WERI-Rb-1 (cell line): ENCODE measurements at regions not wholly inside any gene's neighbourhood (a gene's known extent, or its start where the extent isn't known, plus 50 kb on each side); places are given as distances from the start of the nearest gene placed in this dataset.

Source experiments
- DNase-seq: peaks from one replicate; pipeline ENCODE4 v3.0.0-alpha.2; 2020
- H3K27ac ChIP-seq: fragments of 250-450 bp; sonication (Bioruptor Pico); 2 replicates; pipeline ENCODE4 v1.5.1; 2020; ENCODE audit warnings: mild to moderate bottlenecking, moderate library complexity
- H3K27me3 ChIP-seq: fragments of 250-450 bp; sonication (Bioruptor Pico); 2 replicates; pipeline ENCODE4 v1.5.1; 2021; ENCODE audit warnings: mild to moderate bottlenecking, low read depth, moderate library complexity; ENCODE audit not compliant: insufficient read depth, severe bottlenecking
- H3K36me3 ChIP-seq: fragments of 250-450 bp; sonication (Bioruptor Pico); 2 replicates; pipeline ENCODE4 v1.5.1; 2020; ENCODE audit warnings: mild to moderate bottlenecking, moderate library complexity
- H3K4me3 ChIP-seq: 2 replicates; pipeline ENCODE4 v1.5.1; 2011; ENCODE audit warnings: low read depth, mild to moderate bottlenecking, control low read depth, low read length
- H3K9me3 ChIP-seq: fragments of 250-450 bp; sonication (Bioruptor Pico); 2 replicates; pipeline ENCODE4 v1.5.1; 2021; ENCODE audit warnings: mild to moderate bottlenecking, moderate library complexity; ENCODE audit not compliant: severe bottlenecking
- TF ChIP-seq, protein P1 (sequence below): IDR thresholded peaks from 2 replicates; pipeline ENCODE4 v1.5.1; 2011; ENCODE audit warnings: low read depth, mild to moderate bottlenecking, control low read depth, inconsistent platforms, low read length

DNA sequence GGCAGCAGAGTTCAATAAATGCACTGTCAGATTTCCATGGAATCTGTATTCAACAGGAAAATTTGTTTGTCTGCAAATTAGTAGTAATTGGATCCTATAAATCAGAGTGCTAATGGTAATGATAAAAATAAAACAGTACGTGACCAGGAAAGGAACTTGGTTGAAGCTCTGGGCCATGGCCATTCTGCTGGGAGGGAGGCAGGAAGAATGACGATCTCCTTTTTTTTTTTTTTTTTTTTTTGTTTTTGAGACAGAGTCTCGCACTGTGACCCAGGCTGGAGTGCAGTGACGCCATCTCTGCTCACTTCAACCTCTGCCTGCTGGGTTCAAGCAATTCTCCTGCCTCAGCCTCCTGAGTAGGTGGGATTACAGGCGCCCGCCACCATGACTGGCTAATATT, 94.8 kb upstream of the SEC11C start:
- Histone ChIP-seq H3K36me3 (no peaks in the 10 kb centered on the region), H3K27me3 (no peaks in the 10 kb centered on the region), H3K9me3 (no peaks in the 10 kb centered on the region), H3K4me3 (no peak overlapping the region), H3K27ac (no peak overlapping the region)
- DNase-seq: no peak
- TF ChIP-seq, protein P1, sequence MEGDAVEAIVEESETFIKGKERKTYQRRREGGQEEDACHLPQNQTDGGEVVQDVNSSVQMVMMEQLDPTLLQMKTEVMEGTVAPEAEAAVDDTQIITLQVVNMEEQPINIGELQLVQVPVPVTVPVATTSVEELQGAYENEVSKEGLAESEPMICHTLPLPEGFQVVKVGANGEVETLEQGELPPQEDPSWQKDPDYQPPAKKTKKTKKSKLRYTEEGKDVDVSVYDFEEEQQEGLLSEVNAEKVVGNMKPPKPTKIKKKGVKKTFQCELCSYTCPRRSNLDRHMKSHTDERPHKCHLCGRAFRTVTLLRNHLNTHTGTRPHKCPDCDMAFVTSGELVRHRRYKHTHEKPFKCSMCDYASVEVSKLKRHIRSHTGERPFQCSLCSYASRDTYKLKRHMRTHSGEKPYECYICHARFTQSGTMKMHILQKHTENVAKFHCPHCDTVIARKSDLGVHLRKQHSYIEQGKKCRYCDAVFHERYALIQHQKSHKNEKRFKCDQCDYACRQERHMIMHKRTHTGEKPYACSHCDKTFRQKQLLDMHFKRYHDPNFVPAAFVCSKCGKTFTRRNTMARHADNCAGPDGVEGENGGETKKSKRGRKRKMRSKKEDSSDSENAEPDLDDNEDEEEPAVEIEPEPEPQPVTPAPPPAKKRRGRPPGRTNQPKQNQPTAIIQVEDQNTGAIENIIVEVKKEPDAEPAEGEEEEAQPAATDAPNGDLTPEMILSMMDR: no peak

DNA sequence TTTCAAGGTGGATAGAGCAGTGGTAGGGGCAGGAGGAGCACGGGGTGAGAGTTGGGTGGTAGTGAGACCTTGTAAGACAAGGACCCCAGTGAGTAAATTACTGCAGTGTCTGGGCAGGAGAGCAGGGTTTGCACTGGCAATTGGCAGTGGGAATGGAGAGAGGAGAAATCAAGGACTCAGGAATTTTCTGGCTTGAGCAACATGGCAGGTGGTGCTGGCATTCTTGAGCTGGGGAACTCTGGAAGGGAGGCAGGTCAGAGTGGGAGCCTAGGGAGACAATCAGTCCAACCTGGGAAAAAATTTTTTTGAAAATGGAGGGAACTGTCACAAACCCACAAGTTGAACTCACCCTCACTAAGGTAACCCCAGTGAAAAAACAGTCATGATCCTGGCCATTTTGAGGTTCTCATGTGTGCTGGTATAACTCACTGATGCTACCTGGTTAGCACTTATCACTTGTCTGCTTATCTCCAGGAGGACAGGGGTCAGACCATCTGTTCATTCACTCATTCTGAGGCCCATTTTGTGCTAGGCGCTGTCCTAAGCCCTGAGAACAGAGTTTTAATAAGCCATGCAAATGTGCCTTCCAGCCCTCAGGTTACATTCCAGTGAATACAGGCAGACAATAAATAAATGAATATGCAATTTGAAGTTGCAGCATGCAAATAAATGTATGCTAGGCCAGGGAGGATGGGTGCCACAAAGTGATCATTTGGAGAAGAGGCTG, 92.2 kb upstream of the SEC11C start:
- peak; percentile 53 for DNase-seq
- peak overlapping the region; percentile 46 for H3K27ac ChIP-seq
- no peak overlapping the region for H3K4me3 ChIP-seq
- no peaks in the 10 kb centered on the region for H3K9me3 ChIP-seq
- no peaks in the 10 kb centered on the region for H3K27me3 ChIP-seq
- TF ChIP-seq, protein P1: no peak
- H3K36me3 ChIP-seq: no peaks in the 10 kb centered on the region

DNA sequence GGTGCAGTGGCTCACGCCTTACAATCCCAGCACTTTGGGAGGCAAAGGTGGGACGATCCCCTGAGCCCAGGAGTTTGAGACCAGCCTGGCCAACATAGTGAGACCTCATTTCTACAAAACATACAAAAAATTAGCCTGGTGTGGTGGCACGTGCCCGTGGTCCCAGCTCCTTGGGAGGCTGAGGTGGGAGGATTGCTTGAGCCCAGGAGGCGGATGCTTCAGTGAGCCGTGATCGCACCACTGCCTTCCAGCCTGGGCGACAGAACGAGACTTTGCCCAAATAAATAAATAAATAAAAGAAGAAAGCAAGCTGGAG, 91.7 kb upstream of the SEC11C start:
- Histone ChIP-seq H3K27me3 (no peaks in the 10 kb centered on the region), H3K36me3 (no peaks in the 10 kb centered on the region), H3K9me3 (no peaks in the 10 kb centered on the region), H3K27ac (peak overlapping the region; percentile 46), H3K4me3 (no peak overlapping the region)
- TF ChIP-seq, protein P1: no peak
- DNase-seq: no peak

DNA sequence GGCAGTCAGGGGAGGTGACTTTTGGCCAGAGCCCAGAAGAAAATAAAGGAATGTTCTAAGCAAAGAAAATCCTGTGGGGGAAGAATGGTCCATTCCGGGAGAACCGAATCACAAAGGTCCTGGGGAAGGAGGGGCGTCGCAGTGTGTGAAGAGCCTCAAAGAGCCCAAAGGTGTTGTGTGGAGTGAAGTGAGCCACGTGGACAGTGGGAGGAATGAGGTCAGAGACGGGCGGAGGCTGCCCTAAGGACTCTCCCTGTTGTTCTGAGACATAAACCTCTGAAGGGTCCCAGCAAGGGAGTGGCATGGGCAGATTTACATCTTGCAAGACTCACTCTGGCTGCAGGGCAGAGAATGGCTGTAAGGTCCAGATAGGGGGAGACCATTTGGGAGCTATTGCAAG, 91.3 kb upstream of the SEC11C start:
- peak; percentile 30 for DNase-seq
- TF ChIP-seq, protein P1: no peak

DNA sequence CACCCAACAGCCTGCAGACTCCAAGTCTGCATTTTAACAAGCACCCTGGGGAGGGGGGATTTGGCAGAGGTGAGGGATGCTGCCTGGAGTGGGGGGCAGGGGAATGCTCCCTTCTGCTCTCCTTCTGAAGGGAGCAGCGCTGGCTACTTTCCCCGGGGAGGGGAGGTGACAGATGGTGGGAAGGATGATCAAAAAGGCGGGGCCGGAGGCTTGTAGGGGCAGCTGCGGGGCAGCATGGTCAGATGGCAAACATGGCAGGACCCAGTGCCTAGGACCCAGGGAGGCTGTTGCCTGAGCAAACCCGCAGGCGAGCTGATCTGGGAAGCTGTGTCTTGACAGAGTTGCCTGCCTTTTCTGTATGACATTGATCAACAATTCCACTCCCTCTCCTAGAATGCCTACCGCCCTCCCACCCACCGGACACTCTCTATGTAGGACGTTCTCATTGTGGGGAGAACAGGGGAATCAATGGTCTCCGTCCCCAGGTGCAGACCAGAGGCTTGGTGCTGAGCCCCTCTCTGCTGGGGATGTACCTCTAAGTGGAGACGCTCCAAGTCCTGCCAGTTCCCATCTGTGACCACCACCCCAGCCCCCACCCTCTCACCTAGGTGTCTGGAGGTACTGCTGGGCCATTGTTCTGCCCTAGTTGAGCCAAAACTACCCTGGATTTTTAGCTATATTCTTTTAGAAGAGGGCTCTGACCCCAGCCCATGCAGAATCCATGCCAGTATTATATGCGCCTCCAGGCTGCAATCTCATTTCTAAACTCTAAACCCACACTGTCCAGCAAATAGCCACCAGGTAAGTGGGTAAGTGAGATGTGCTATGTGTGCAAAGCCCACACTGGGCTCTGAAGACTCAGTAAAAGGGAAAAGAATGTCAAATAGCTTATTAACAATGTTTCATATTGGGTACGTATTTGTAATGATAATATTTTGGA, 89.7 kb upstream of the SEC11C start:
- TF ChIP-seq, protein P1: no peak
- H3K4me3 ChIP-seq: peak overlapping the region; percentile 10
- DNase-seq: peak; percentile 98
- peak overlapping the region; percentile 88 for H3K27ac ChIP-seq
- H3K27me3 ChIP-seq: no peaks in the 10 kb centered on the region
- no peaks in the 10 kb centered on the region for H3K36me3 ChIP-seq
- no peaks in the 10 kb centered on the region for H3K9me3 ChIP-seq

More for the DNA sequence above, 91.3 kb upstream of the SEC11C start:
- peak overlapping the region; percentile 46 for H3K27ac ChIP-seq
- H3K27me3 ChIP-seq: no peaks in the 10 kb centered on the region
- no peaks in the 10 kb centered on the region for H3K36me3 ChIP-seq
- no peaks in the 10 kb centered on the region for H3K9me3 ChIP-seq
- H3K4me3 ChIP-seq: no peak overlapping the region
